ENCODE measurements at regions not wholly inside any gene's neighbourhood (a gene's known extent, or its start where the extent isn't known, plus 50 kb on each side); places are given as distances from the start of the nearest gene placed in this dataset.
"Not testable (repeated sequence)": the region's sequence is repeated elsewhere in the genome, so short reads cannot be mapped to it uniquely, and the experiment has no call there.

GRCh38 chr3:25171118-25171807 is 256.8 kb upstream of the RARB start:
- DNase-seq: no peak

GRCh38 chr3:25171897-25172296 is 256.2 kb upstream of the RARB start:
- DNase-seq: no peak

- DNase-seq: no peak
Observed at GRCh38 chr3:25173606-25174005, 254.5 kb upstream of the RARB start.

- no peak for DNase-seq
Observed at GRCh38 chr3:25174251-25174650, 253.8 kb upstream of the RARB start.

GRCh38 chr3:25177041-25177440 is 251.0 kb upstream of the RARB start:
- no peak for DNase-seq

- no peak for DNase-seq
Observed at GRCh38 chr3:25178672-25179071, 249.4 kb upstream of the RARB start.

- DNase-seq: no peak
Observed at GRCh38 chr3:25181096-25181495, 247.0 kb upstream of the RARB start.

- DNase-seq: no peak
Observed at GRCh38 chr3:25182794-25183193, 245.3 kb upstream of the RARB start.

- no peak for DNase-seq
Observed at GRCh38 chr3:25184641-25185250, 243.3 kb upstream of the RARB start.

- DNase-seq: peak in 1 of 2 experiments; percentile 29
Observed at GRCh38 chr3:25191673-25192072, 236.4 kb upstream of the RARB start.

GRCh38 chr3:25199567-25199966 is 228.5 kb upstream of the RARB start:
- not testable (repeated sequence) for DNase-seq

GRCh38 chr3:25212736-25213135 is 215.3 kb upstream of the RARB start:
- no peak for DNase-seq

GRCh38 chr3:25214034-25214433 is 214.0 kb upstream of the RARB start:
- DNase-seq: no peak

- no peak for DNase-seq
Observed at GRCh38 chr3:25218362-25218761, 209.7 kb upstream of the RARB start.

- DNase-seq: no peak
Observed at GRCh38 chr3:25226747-25227146, 201.3 kb upstream of the RARB start.

- peak; percentile 9 to 47 for DNase-seq
Observed at GRCh38 chr3:25229586-25229985, 198.5 kb upstream of the RARB start.

- DNase-seq: no peak
Observed at GRCh38 chr3:25235031-25235430, 193.0 kb upstream of the RARB start.

GRCh38 chr3:25235466-25235865 is 192.6 kb upstream of the RARB start:
- no peak for DNase-seq

- DNase-seq: no peak
Observed at GRCh38 chr3:25237602-25238001, 190.5 kb upstream of the RARB start.

GRCh38 chr3:25239042-25239441 is 189.0 kb upstream of the RARB start:
- DNase-seq: no peak

GRCh38 chr3:25246913-25247312 is 181.2 kb upstream of the RARB start:
- DNase-seq: no peak

GRCh38 chr3:25252291-25252690 is 175.8 kb upstream of the RARB start:
- no peak for DNase-seq

- DNase-seq: no peak
Observed at GRCh38 chr3:25257026-25257425, 171.0 kb upstream of the RARB start.

GRCh38 chr3:25259871-25260270 is 168.2 kb upstream of the RARB start:
- DNase-seq: no peak

- no peak for DNase-seq
Observed at GRCh38 chr3:25262322-25262721, 165.7 kb upstream of the RARB start.
